Memory B cell (primary cell): ENCODE measurements at regions not wholly inside any gene's neighbourhood (a gene's known extent, or its start where the extent isn't known, plus 50 kb on each side); places are given as distances from the start of the nearest gene placed in this dataset.

Experiments used
- ATAC-seq: fragments of 150-1000 bp; cut with Tn5 transposase; 2 replicates; pipeline ENCODE4 v1.10.0; 2021; ENCODE audit warnings: low read depth, mild to moderate bottlenecking, moderate library complexity
- DNase-seq, 2 donors: peaks; one replicate each; pipeline ENCODE4 v3.0.0; 2022; ENCODE audit warnings: low spot score in 2 of 2
- H3K27ac Mint-ChIP-seq: one replicate; pipeline ENCODE4 v1.8.0; 2022; ENCODE audit warnings: mild to moderate bottlenecking, moderate library complexity, mixed read lengths
- H3K27me3 Mint-ChIP-seq: one replicate; pipeline ENCODE4 v1.8.0; 2022; ENCODE audit warnings: mixed read lengths
- H3K36me3 Mint-ChIP-seq: one replicate; pipeline ENCODE4 v1.8.0; 2022; ENCODE audit warnings: mild to moderate bottlenecking, mixed read lengths
- H3K4me1 Mint-ChIP-seq: one replicate; pipeline ENCODE4 v1.8.0; 2022; ENCODE audit warnings: mixed read lengths
- H3K4me3 Mint-ChIP-seq: one replicate; pipeline ENCODE4 v1.8.0; 2022; ENCODE audit warnings: mild to moderate bottlenecking, moderate library complexity, mixed read lengths
- H3K9me3 Mint-ChIP-seq: one replicate; pipeline ENCODE4 v1.8.0; 2022; ENCODE audit warnings: mixed read lengths

DNA sequence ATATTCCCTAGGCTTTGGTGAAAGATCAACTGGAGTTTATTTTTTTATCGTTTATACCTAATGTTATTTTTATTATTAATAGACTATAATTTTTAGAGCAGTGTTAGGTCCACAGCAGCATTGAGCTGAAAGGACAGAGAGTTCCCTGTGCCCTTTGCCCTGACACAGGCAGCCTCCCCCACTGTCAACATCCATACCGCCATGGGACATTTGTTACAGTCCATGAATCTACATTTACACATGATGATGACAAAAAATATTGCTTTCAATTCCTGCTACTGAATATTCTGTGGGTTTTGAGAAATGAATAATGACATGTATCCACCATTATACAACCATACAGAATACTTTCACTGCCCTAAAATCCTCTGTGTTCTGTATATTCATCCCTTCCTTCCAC lies 1297.5 kb upstream of the SORCS1 start:
- H3K4me1 Mint-ChIP-seq: no peaks in the 10 kb centered on the region
- H3K36me3 Mint-ChIP-seq: no peaks in the 10 kb centered on the region
- H3K4me3 Mint-ChIP-seq: no peak overlapping the region
- no peak overlapping the region for H3K27ac Mint-ChIP-seq
- DNase-seq (no peak), ATAC-seq (no peak)
- peaks cover 3% of the 10 kb centered on the region for H3K27me3 Mint-ChIP-seq
- H3K9me3 Mint-ChIP-seq: peaks cover 1% of the 10 kb centered on the region

DNA sequence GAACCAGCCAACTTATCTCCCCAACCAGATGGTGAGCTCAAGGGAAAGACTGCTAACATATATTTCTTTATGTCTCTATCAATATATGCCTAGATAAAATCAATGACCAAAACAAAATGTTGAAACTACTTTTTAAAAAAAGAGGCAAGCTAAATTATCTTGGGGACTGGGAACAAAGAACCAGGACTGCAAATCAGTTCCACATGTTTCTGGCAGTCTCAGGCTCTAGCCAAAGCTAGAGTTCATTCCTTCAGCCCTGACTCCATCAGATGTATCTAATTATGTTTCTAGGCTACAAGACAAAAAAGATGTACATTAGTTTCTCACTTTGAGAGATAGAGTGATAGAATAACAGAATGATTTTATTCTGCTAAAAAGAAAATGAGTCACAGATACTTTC lies 1290.3 kb upstream of the SORCS1 start:
- H3K27me3 Mint-ChIP-seq: peaks cover 4% of the 10 kb centered on the region
- no peaks in the 10 kb centered on the region for H3K36me3 Mint-ChIP-seq
- no peak overlapping the region for H3K27ac Mint-ChIP-seq
- no peaks in the 10 kb centered on the region for H3K4me1 Mint-ChIP-seq
- ATAC-seq (no peak), DNase-seq (no peak)
- H3K9me3 Mint-ChIP-seq: peaks cover 1% of the 10 kb centered on the region
- H3K4me3 Mint-ChIP-seq: no peak overlapping the region

DNA sequence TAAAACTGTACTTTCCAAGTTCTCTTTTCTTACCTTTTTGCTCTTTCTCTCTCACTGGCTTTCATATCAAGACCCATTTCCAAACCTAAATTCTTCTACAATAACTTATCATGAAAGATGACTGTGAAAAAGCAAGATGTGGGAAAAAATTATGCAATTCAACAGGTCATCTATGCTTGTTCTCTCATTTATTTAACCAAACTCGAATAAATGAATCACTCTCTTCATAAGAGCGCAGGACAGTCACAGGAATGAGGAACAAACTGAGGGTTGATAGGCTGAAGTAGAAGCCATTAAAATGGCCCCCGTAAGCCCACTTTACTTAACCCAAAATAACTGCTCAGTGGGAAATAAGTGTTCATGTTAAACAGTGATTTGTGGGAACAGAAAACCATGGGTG lies 1289.7 kb upstream of the SORCS1 start:
- Mint-ChIP-seq H3K27me3 (peaks cover 4% of the 10 kb centered on the region), H3K9me3 (peaks cover 1% of the 10 kb centered on the region), H3K4me3 (no peak overlapping the region), H3K4me1 (no peaks in the 10 kb centered on the region), H3K27ac (no peak overlapping the region), H3K36me3 (no peaks in the 10 kb centered on the region)
- no peak for ATAC-seq
- DNase-seq: no peak

DNA sequence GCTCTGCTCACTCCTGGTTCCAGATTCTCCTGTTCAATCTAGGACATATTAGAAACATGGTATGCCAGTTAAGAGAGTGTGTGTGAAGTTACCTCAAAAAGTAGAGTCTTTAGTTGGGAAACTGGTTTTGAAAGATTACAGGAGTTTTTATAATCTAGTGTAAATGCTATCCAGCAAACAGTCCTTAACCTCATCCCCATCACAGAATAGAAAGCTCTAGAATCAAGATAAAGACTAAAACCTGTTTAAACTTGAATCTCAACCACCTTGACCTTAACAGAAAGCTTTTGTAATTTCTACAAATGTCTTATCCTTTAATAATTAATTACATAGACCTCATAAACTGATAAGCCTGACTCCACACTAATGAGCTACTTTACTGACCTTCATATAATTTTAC lies 1288.7 kb upstream of the SORCS1 start:
- DNase-seq (no peak), ATAC-seq (no peak)
- Mint-ChIP-seq H3K36me3 (no peaks in the 10 kb centered on the region), H3K27ac (no peak overlapping the region), H3K27me3 (peaks cover 4% of the 10 kb centered on the region), H3K9me3 (peaks cover 1% of the 10 kb centered on the region), H3K4me1 (no peaks in the 10 kb centered on the region), H3K4me3 (no peak overlapping the region)

DNA sequence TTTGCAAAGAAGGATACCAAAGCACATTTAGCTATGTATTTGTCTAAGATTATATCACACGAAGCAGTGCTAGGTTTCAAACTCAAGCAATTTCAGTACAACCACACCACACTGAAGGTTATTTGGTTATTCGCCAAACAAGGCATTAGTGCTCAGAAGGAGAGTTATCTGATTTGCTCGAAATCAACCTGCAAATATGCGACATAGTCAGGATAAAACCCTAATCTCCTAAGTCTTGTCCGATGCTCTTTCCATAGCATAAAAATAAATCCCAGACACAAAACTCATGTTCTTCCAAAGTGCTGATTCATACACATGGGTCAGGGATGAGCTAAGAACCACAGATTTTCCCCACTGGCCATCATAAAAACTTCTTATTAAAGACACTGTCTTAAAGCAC lies 1288.0 kb upstream of the SORCS1 start:
- peaks cover 4% of the 10 kb centered on the region for H3K27me3 Mint-ChIP-seq
- ATAC-seq (no peak), DNase-seq (no peak)
- H3K9me3 Mint-ChIP-seq: peaks cover 1% of the 10 kb centered on the region
- no peaks in the 10 kb centered on the region for H3K4me1 Mint-ChIP-seq
- no peak overlapping the region for H3K4me3 Mint-ChIP-seq
- no peaks in the 10 kb centered on the region for H3K36me3 Mint-ChIP-seq
- no peak overlapping the region for H3K27ac Mint-ChIP-seq

DNA sequence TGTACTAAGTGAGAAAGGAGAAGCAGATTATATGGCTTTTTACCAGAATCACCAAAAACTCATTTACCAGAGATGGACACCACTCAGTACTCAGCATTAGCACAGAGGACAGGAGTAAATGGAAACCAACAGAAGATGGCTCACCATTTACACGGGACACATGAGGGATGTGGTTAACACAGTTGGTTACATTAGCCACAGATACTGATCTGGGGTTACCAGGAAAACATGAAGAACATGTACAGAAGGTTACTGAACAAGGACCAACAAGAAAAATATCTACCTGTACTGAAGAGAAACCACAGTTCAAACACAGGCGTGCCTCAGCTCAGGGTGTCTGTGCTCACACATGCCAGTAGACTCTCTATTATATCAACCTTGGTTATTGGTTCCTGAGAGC lies 1285.8 kb upstream of the SORCS1 start:
- no peak overlapping the region for H3K27ac Mint-ChIP-seq
- H3K4me3 Mint-ChIP-seq: no peak overlapping the region
- H3K4me1 Mint-ChIP-seq: no peaks in the 10 kb centered on the region
- H3K27me3 Mint-ChIP-seq: peaks cover 4% of the 10 kb centered on the region
- DNase-seq (no peak), ATAC-seq (no peak)
- H3K9me3 Mint-ChIP-seq: no peaks in the 10 kb centered on the region
- no peaks in the 10 kb centered on the region for H3K36me3 Mint-ChIP-seq

DNA sequence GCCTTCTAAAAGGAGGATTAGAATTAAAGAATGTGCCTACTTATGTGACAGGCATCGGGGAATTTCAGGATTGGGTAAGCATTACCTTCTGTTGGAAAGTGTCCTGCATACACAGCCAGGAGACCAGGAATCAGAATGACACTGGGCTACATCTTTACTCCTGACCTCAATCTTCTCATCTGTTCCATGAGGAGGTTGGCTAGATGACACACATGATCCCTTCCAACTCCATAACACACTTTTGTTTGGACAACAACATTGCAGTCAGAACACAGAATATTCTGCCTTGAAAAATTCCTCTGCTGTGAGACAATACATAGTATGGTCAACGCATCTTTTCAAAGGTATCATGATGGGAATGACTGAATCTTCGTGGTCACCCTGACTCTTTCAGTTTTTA lies 1281.2 kb upstream of the SORCS1 start:
- Mint-ChIP-seq H3K4me3 (no peak overlapping the region), H3K27me3 (no peaks in the 10 kb centered on the region), H3K27ac (no peak overlapping the region), H3K36me3 (no peaks in the 10 kb centered on the region), H3K4me1 (peaks cover 2% of the 10 kb centered on the region), H3K9me3 (no peaks in the 10 kb centered on the region)
- no peak for ATAC-seq
- DNase-seq: no peak

DNA sequence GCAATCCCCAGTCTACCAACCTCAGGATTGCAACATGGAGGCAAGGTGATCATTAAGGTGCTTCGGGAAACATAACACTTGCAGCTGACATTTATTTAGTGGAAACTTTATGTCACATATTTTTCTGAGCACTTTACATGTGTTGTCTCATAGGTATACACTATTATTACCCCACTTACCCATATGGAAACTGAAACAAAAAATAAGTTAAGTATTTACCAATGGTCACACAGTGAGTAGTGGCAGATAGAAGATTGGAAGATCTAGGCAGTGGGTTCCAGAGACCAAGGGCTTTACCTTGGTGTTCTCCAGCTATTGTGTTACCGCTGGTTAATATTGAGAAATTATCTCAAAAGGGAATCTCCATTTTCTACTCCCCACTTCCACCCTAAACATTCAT lies 1279.1 kb upstream of the SORCS1 start:
- peaks cover 2% of the 10 kb centered on the region for H3K4me1 Mint-ChIP-seq
- DNase-seq (no peak), ATAC-seq (no peak)
- H3K27ac Mint-ChIP-seq: no peak overlapping the region
- H3K27me3 Mint-ChIP-seq: no peaks in the 10 kb centered on the region
- H3K4me3 Mint-ChIP-seq: no peak overlapping the region
- no peaks in the 10 kb centered on the region for H3K36me3 Mint-ChIP-seq
- H3K9me3 Mint-ChIP-seq: no peaks in the 10 kb centered on the region

DNA sequence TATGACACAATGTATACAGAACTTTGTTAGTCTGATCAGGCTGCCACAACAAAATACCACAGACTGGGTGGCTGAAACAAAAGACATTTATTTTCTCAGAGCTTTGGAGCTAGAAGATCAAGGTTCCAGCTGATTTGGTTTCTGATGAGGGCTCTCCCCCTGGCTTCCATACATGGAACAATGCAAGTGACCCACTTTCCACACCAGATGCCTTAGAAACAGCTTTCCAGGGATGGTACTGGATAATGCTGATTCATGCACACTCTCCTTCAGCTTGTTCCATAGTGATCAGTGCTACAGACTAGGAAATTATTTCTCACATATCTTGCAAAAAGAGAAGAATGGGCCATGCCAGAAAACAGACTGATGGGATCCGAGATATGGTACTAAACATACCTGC lies 1274.9 kb upstream of the SORCS1 start:
- Mint-ChIP-seq H3K27ac (no peak overlapping the region), H3K9me3 (no peaks in the 10 kb centered on the region), H3K4me1 (peaks cover 2% of the 10 kb centered on the region), H3K27me3 (peaks cover 4% of the 10 kb centered on the region), H3K36me3 (no peaks in the 10 kb centered on the region), H3K4me3 (no peak overlapping the region)
- no peak for ATAC-seq
- no peak for DNase-seq

DNA sequence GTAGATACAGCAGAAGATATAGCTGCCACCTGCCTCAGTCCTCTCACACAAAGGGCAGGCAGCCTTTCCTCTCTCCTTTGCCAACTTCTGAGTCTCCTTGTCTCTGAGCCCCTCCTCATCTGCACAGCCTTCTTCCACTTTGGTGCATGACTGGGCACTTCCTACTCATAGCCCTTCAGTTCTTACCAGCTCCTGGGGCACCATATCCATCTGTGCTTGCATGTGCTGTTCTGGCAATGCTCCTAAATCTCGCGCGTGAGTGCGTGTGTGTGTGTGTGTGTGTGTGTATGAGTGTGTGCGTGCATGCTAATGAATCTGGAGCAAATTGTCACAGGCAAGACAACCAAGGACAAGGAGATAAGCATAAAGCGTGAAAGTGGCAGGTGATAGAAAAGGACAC lies 1271.6 kb upstream of the SORCS1 start:
- H3K36me3 Mint-ChIP-seq: no peaks in the 10 kb centered on the region
- ATAC-seq: no peak
- peaks cover 4% of the 10 kb centered on the region for H3K27me3 Mint-ChIP-seq
- no peak overlapping the region for H3K27ac Mint-ChIP-seq
- no peaks in the 10 kb centered on the region for H3K4me1 Mint-ChIP-seq
- no peaks in the 10 kb centered on the region for H3K9me3 Mint-ChIP-seq
- no peak for DNase-seq
- H3K4me3 Mint-ChIP-seq: no peak overlapping the region

DNA sequence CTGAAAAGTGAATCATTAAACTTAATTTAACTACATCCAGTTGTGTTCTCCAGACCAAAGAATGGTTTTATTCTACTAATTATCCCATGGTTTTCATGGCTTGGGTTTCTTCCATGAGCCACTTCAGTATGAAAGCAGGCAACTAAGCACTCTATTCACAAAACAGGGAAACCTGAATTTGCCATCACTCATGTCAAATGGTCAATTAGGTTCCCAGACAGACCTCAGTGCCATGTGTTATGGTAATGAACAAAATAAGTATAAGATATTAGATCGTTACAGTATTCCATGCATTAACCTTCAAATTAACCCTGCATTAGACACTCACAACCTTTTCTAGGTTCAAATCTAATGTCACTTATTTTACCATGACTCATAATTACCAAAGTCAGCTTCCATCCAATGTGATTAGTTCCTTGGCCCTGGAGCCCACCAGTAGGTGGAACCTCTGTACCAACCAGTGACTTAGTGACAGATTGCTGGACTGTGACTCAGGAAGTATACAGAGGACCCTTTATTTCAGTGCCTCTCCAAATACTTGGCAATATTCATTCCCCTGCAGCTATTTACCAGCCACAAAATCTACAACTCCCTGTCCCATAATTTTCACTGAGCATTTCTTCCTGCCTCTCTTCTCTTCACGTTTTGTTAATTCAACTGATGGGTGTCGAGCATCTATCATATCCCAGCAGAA lies 1270.2 kb upstream of the SORCS1 start:
- no peak overlapping the region for H3K27ac Mint-ChIP-seq
- H3K36me3 Mint-ChIP-seq: no peaks in the 10 kb centered on the region
- no peaks in the 10 kb centered on the region for H3K4me1 Mint-ChIP-seq
- no peaks in the 10 kb centered on the region for H3K9me3 Mint-ChIP-seq
- no peak for DNase-seq
- no peak overlapping the region for H3K4me3 Mint-ChIP-seq
- H3K27me3 Mint-ChIP-seq: peaks cover 4% of the 10 kb centered on the region
- no peak for ATAC-seq

DNA sequence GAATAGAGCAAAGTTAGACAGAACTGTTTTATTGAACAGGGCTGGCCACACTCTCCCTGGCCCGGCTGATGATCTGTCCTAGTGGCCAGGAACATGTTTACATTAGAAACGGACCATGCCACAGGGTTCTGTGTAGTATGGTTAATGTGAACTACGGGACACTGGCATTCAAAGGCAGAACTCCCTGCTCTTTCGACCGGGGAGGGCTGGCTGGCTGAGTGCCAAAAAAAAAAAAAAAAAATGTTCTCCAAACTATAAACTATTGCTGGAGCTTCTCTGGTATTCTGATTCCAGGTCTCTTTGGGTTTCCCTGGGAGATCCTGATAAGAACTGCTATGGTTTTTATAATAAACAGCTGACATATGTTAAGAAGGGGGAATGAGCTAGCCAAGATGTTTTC lies 1262.6 kb upstream of the SORCS1 start:
- no peak for ATAC-seq
- H3K27me3 Mint-ChIP-seq: no peaks in the 10 kb centered on the region
- no peaks in the 10 kb centered on the region for H3K36me3 Mint-ChIP-seq
- H3K27ac Mint-ChIP-seq: no peak overlapping the region
- no peaks in the 10 kb centered on the region for H3K9me3 Mint-ChIP-seq
- no peak overlapping the region for H3K4me3 Mint-ChIP-seq
- H3K4me1 Mint-ChIP-seq: no peaks in the 10 kb centered on the region
- no peak for DNase-seq

DNA sequence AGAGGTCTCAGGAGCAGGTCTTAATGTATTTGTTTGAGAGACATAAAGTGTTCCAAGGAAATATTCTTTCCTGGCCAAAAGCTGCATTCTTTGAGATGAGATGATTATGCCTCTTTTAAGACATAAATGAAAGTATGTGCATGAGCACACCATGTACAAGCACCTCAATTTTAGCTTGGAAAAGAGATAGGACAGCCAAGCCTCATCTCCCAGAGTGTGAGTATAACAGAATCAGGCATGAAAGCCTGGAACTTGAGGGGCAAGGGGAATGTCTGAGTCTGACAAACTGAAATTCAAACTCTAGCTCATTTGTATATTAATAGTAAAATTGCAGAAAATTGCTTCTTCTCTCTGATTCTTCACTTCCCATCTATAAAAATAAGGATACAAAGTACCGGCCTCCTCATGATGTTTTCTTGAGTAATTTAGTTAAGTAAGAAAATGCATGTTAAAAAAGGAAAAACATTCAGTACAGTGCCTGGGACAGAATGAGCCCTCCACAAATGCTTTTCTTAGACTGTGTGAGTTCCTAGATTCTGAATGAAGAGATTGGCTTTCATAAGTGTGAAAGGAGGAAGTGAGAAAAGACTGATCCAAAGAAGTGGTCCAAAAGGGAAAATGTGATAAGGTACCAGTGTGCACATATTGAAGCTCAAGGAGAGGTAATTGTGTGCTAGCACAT lies 1260.9 kb upstream of the SORCS1 start:
- DNase-seq (no peak), ATAC-seq (no peak)
- H3K36me3 Mint-ChIP-seq: no peaks in the 10 kb centered on the region
- H3K27me3 Mint-ChIP-seq: no peaks in the 10 kb centered on the region
- H3K4me3 Mint-ChIP-seq: no peak overlapping the region
- no peaks in the 10 kb centered on the region for H3K4me1 Mint-ChIP-seq
- H3K27ac Mint-ChIP-seq: no peak overlapping the region
- H3K9me3 Mint-ChIP-seq: no peaks in the 10 kb centered on the region

DNA sequence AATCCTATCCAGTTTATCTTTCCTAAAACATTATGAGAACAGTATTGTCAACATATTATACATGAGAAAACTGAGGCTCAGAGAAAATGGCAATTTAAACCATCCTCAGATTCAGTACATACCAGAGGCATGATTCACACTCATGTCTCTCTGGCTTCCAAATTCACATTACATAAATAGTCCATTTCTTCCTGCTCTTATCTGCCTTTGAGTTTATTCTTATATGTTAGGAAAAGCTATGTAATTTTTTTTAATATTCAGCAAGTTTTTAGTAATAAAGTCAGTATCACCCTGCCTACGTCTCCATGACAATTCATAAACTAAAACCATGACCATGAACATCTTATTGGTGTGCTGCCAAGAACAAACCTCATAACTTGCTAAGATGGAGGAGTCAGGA lies 1260.2 kb upstream of the SORCS1 start:
- Mint-ChIP-seq H3K27me3 (no peaks in the 10 kb centered on the region), H3K4me3 (no peak overlapping the region), H3K9me3 (no peaks in the 10 kb centered on the region), H3K36me3 (no peaks in the 10 kb centered on the region), H3K4me1 (no peaks in the 10 kb centered on the region), H3K27ac (no peak overlapping the region)
- DNase-seq (no peak), ATAC-seq (no peak)

DNA sequence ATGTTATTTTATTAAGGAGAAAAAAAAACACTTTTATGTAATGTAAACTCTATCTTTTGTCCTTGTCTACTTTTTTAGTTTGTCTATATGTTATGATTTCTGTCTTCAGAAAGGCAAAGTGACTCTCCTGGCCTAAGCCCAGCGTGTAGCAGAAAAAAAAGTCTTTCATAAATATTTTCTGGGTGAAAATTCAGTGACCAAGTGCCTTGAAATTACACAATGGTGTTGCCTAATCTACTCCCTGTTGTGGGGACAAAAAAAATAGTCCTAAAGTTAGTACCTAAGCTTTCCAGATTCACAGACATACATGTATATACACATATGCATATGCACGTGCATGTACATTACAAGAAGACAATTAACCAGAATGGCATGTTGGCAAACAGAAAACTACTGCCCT lies 1257.8 kb upstream of the SORCS1 start:
- Mint-ChIP-seq H3K4me1 (no peaks in the 10 kb centered on the region), H3K4me3 (no peak overlapping the region), H3K27ac (no peak overlapping the region), H3K27me3 (no peaks in the 10 kb centered on the region), H3K36me3 (no peaks in the 10 kb centered on the region), H3K9me3 (no peaks in the 10 kb centered on the region)
- no peak for DNase-seq
- no peak for ATAC-seq
